IMR-90 (cell line): ENCODE measurements at regions not wholly inside any gene's neighbourhood (a gene's known extent, or its start where the extent isn't known, plus 50 kb on each side); places are given as distances from the start of the nearest gene placed in this dataset.
"Not testable (repeated sequence)": the region's sequence is repeated elsewhere in the genome, so short reads cannot be mapped to it uniquely, and the experiment has no call there.

Source experiments
- ATAC-seq: fragments of 200-7000 bp; cut with Tn5 transposase; 2 replicates; pipeline ENCODE4 v1.9.1; 2020; ENCODE audit warnings: low read depth, mild to moderate bottlenecking, moderate library complexity
- BruUV-seq: library from RNA; stranded (reverse); fragments of 400-500 nt; replicated peaks from 2 replicates; lab custom pipeline; 2021; lab: Mats Ljungman, UMichigan
- CTCF ChIA-PET: fragments of 300-600 bp; formaldehyde crosslinking; extraction: SDS; loops from one replicate; lab custom pipeline; 2021; ENCODE audit warnings: antibody characterized with exemption; lab: Yijun Ruan, JAX
- POLR2A ChIA-PET: fragments of 300-600 bp; sonication (Branson Sonifier 250); formaldehyde crosslinking; loops from one replicate; lab custom pipeline; 2022; ENCODE audit warnings: antibody characterized with exemption; ENCODE audit not compliant: unreplicated experiment; lab: Charles Lee
- DNase-seq: peaks from one replicate; pipeline ENCODE4 v3.0.0; 2013
- H2AFZ ChIP-seq: replicated peaks from 2 replicates; pipeline ENCODE3; 2013; ENCODE audit warnings: low read length, mild to moderate bottlenecking; ENCODE audit not compliant: poor library complexity
- H2AK5ac ChIP-seq: 2 replicates; pipeline ENCODE4 v1.6.1; 2013; ENCODE audit warnings: low read depth, low read length, inconsistent platforms
- H2AK9ac ChIP-seq: replicated peaks from 2 replicates; pipeline ENCODE3; 2013; ENCODE audit warnings: mild to moderate bottlenecking, low read depth, low read length, moderate library complexity; ENCODE audit not compliant: poor library complexity
- H2BK120ac ChIP-seq: 2 replicates; pipeline ENCODE4 v1.6.1; 2013; ENCODE audit warnings: low read depth, low read length, inconsistent platforms
- H2BK15ac ChIP-seq: 3 replicates; pipeline ENCODE4 v1.6.1; 2013; ENCODE audit warnings: low read depth, low read length, inconsistent platforms
- H2BK20ac ChIP-seq: 2 replicates; pipeline ENCODE4 v1.6.1; 2013; ENCODE audit warnings: low read depth, mild to moderate bottlenecking, inconsistent platforms, low read length, moderate library complexity
- H2BK5ac ChIP-seq: 2 replicates; pipeline ENCODE4 v1.6.1; 2013; ENCODE audit warnings: mild to moderate bottlenecking, low read depth, low read length, inconsistent platforms; ENCODE audit not compliant: poor library complexity, severe bottlenecking
- H3K14ac ChIP-seq: replicated peaks from 2 replicates; pipeline ENCODE4 v1.6.1; 2013; ENCODE audit warnings: low read depth, low read length, inconsistent platforms
- H3K18ac ChIP-seq: 2 replicates; pipeline ENCODE4 v1.6.1; 2013; ENCODE audit warnings: low read depth, low read length, control low read depth
- H3K23ac ChIP-seq: 2 replicates; pipeline ENCODE4 v1.6.1; 2013; ENCODE audit warnings: low read depth, low read length, inconsistent platforms
- H3K27ac ChIP-seq: 2 replicates; pipeline ENCODE4 v1.5.1; 2013; ENCODE audit warnings: mild to moderate bottlenecking, control low read depth, low read length; ENCODE audit not compliant: insufficient read depth
- H3K27me3 ChIP-seq: 2 replicates; pipeline ENCODE4 v1.6.1; 2013; ENCODE audit warnings: low read length; ENCODE audit not compliant: control insufficient read depth, insufficient read depth
- H3K36me3 ChIP-seq: 2 replicates; pipeline ENCODE4 v1.6.1; 2013; ENCODE audit warnings: low read length, mixed read lengths; ENCODE audit not compliant: control insufficient read depth, insufficient read depth
- H3K4ac ChIP-seq: 2 replicates; pipeline ENCODE4 v1.6.1; 2013; ENCODE audit warnings: low read depth, low read length, inconsistent platforms
- H3K4me1 ChIP-seq: 2 replicates; pipeline ENCODE4 v1.6.1; 2013; ENCODE audit warnings: low read length, mixed read lengths; ENCODE audit not compliant: control insufficient read depth, insufficient read depth
- H3K4me2 ChIP-seq: 2 replicates; pipeline ENCODE4 v1.6.1; 2013; ENCODE audit warnings: low read depth, mild to moderate bottlenecking, control low read depth, low read length, moderate library complexity
- H3K4me3 ChIP-seq: 2 replicates; pipeline ENCODE4 v1.5.1; 2013; ENCODE audit warnings: low read depth, mild to moderate bottlenecking, control low read depth, low read length, moderate library complexity; ENCODE audit not compliant: insufficient read depth
- H3K56ac ChIP-seq: 2 replicates; pipeline ENCODE4 v1.6.1; 2013; ENCODE audit warnings: low read length, inconsistent platforms; ENCODE audit not compliant: insufficient read depth; ENCODE audit errors: extremely low read depth
- H3K79me1 ChIP-seq, 2 experiments: 2 replicates each; pipeline ENCODE4 v1.6.1; 2013; ENCODE audit warnings: low read length in 2 of 2, inconsistent platforms in 1 of 2, low read depth in 1 of 2
- H3K9ac ChIP-seq: 2 replicates; pipeline ENCODE4 v1.6.1; 2013; ENCODE audit warnings: low read depth, low read length, control low read depth
- H3K9me1 ChIP-seq: 2 replicates; pipeline ENCODE4 v1.6.1; 2013; ENCODE audit warnings: low read length, inconsistent platforms; ENCODE audit not compliant: insufficient read depth
- H3K9me3 ChIP-seq: 2 replicates; pipeline ENCODE4 v1.6.1; 2013; ENCODE audit warnings: low read length; ENCODE audit not compliant: control insufficient read depth, insufficient read depth
- H4K20me1 ChIP-seq: 2 replicates; pipeline ENCODE4 v1.6.1; 2013; ENCODE audit warnings: low read length, inconsistent platforms; ENCODE audit not compliant: insufficient read depth
- H4K5ac ChIP-seq: 2 replicates; pipeline ENCODE4 v1.6.1; 2013; ENCODE audit warnings: mild to moderate bottlenecking, low read depth, low read length, control low read depth
- H4K8ac ChIP-seq, 2 experiments: 2 replicates each; pipeline ENCODE4 v1.6.1; 2013; ENCODE audit warnings: low read depth in 2 of 2, low read length in 2 of 2, control low read depth in 1 of 2, inconsistent platforms in 1 of 2
- H4K91ac ChIP-seq: 2 replicates; pipeline ENCODE4 v1.6.1; 2013; ENCODE audit warnings: low read depth, low read length, inconsistent platforms; ENCODE audit not compliant: insufficient read depth
- WGBS, 2 experiments: methylation state at CpG; one replicate each; pipeline versions ENCODE4 v1.1.5 to v1.1.7; 2013; ENCODE audit warnings: missing lambda C conversion rate in 2 of 2; ENCODE audit not compliant: insufficient read length in 1 of 2; ENCODE audit errors: extremely low coverage in 2 of 2; 5-methylcytosine and 5-hydroxymethylcytosine counted together
- dilution Hi-C: fragments of 300-500 bp; cut with HindIII; formaldehyde crosslinking; loops from one replicate; pipeline ENCODE4 v1.14.3; 2018; ENCODE audit warnings: low sequenced_read_pairs; ENCODE audit not compliant: unreplicated experiment
- in situ Hi-C: fragments of 300-500 bp; cut with MboI; formaldehyde crosslinking; loops from 3 replicates; pipeline ENCODE4 v1.14.3; 2019; ENCODE audit warnings: low sequenced_read_pairs, inconsistent platforms, mixed read lengths
- intact Hi-C: fragments of 100-400 bp; cut with micrococcal nuclease; formaldehyde crosslinking; loops from 2 replicates; pipeline ENCODE4 v1.10.0; 2022

- H4K8ac ChIP-seq, H2AK9ac ChIP-seq, H3K4me1 ChIP-seq, H3K14ac ChIP-seq, CTCF ChIA-PET, H3K4me2 ChIP-seq, H4K91ac ChIP-seq, H2AK5ac ChIP-seq, H3K9me3 ChIP-seq, intact Hi-C loops, H3K36me3 ChIP-seq, H4K5ac ChIP-seq, H3K4ac ChIP-seq, ATAC-seq, H3K56ac ChIP-seq, H3K18ac ChIP-seq, H3K4me3 ChIP-seq, H3K9ac ChIP-seq, H3K23ac ChIP-seq, dilution Hi-C loops, H3K27ac ChIP-seq, H2BK20ac ChIP-seq, DNase-seq, H4K20me1 ChIP-seq, POLR2A ChIA-PET, H2BK120ac ChIP-seq, BruUV-seq, H2BK5ac ChIP-seq, H2BK15ac ChIP-seq, H3K27me3 ChIP-seq, H3K79me1 ChIP-seq, H3K9me1 ChIP-seq, H2AFZ ChIP-seq: not testable (repeated sequence)
- in situ Hi-C loops = loop anchor here (25.0 kb wide), 1 partner anchor 989 kb away; no protein-coding TSS in a partner anchor
- 80% methylated on average over 1 of the region's 18 CpGs; no CpG with 5 or more reads in 1 of the 2 experiments for WGBS, 2 experiments
Observed at GRCh38 chr1:60873396-60873795, 209.0 kb upstream of the NFIA start.
